Endometrium (tissue), 2 donors: ENCODE measurements at regions not wholly inside any gene's neighbourhood (a gene's known extent, or its start where the extent isn't known, plus 50 kb on each side); places are given as distances from the start of the nearest gene placed in this dataset.
"Not testable (repeated sequence)": the region's sequence is repeated elsewhere in the genome, so short reads cannot be mapped to it uniquely, and the experiment has no call there.

Experiments
- FAIRE-seq: peaks from 2 replicates; lab custom pipeline; 2012; peaks lifted over from hg19 to GRCh38; lab: Jason Lieb, UNC
- donor health status: control.
- donor health status: control.

- no peak for FAIRE-seq
These were observed 149.2 kb downstream of the MIAT start for GRCh38 chr22:26806445-26807175.

GRCh38 chr22:26811647-26811992, 154.2 kb downstream of the MIAT start:
- FAIRE-seq: no peak

DNA sequence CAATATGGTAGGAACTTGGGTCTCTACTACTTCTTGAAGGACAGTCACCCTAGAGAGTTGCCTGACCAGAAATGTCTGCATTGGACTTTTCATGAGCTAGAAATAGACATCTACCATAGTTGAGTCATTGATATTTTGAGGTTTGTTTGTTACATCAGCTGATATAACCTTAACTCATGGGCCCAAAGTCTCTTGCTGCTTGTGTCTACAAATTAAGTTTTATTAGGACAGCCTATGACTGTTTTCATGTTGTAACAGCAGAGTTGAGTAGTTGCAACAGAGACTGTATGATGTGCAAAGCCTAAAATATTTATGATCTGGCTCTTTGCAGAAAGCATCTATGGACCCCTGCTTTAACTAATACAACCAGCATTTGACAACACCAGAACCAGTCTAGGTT, 155.3 kb downstream of the MIAT start:
- no peak for FAIRE-seq

GRCh38 chr22:26816726-26817125, 159.3 kb downstream of the MIAT start:
- no peak for FAIRE-seq

DNA sequence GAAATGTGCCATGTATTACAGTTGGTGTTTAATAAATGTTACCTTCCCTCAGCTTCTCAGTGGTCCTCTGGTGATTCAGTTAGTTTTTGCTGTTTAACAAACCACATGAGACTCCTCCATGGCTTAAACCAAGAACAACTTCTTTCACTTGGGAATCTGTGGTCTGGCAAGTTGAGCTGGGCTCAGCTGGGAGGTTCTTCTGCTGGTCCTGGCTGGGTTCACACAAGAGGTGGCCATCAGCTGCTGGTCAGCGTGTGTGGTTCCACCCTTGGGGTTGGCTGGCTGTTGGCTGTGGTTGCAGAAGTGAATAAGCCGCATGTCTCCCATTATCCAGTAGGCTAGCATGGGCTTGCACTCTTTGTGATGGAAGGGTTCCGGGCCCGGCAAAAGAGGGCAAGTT, 160.5 kb downstream of the MIAT start:
- no peak for FAIRE-seq

DNA sequence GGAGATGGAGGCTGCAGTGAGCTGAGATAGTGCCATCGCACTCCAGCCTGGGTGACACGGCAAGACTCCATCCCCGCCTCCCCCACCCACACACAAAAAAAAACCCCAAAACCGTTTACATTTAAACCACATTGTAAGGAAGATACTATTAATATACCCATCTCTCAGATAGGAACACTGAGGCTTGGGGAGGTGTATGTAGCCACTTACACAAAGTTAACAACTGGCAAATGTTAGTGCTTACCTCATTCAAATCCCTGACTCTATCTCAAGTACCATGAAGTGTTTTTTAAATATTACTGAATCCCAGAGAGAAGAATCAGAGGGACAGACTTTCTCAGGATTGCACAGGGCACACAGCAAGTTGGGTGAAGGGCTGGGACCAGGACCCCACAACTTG, 164.5 kb downstream of the MIAT start:
- FAIRE-seq: no peak

DNA sequence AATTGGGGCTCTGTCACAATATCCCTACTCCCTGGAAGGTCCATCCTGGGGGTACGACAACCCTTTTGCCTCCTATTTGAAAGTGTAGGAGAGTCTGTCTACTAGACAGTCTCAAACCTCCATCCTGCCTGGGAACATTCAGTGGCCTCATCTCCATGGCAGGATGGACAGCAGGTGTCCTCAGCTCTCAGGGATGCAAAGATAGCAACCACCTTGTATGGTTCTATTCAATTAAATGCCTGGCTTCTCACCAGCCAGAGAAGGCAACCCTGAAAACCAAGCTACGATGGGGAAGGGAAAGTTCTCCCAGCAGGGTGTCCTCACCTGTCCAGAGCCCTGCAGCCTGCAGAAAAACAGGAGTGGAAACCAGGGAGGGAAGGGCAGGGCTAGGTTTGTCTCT, 164.9 kb downstream of the MIAT start:
- no peak for FAIRE-seq

DNA sequence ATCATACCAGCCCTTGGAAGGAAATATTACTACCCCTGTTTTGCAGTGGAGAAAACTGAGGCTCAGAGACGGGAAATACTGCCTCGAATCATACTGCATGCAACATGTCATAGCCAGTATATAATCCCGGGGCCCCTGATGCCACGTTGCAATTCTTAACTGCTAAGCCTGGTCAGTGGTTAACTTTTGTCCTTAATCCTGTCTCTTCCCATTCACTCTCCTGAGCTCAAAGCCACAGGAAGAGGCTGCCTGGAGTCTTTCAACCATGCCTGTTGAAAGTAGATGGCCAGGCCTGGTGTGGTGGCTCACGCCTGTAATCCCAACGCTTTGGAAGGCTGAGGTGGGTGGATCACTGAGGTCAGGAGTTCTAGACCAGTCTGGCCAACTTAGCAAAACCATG, 166.6 kb downstream of the MIAT start:
- FAIRE-seq: no peak

- FAIRE-seq: no peak
These were observed 168.9 kb downstream of the MIAT start for GRCh38 chr22:26825960-26826935.

DNA sequence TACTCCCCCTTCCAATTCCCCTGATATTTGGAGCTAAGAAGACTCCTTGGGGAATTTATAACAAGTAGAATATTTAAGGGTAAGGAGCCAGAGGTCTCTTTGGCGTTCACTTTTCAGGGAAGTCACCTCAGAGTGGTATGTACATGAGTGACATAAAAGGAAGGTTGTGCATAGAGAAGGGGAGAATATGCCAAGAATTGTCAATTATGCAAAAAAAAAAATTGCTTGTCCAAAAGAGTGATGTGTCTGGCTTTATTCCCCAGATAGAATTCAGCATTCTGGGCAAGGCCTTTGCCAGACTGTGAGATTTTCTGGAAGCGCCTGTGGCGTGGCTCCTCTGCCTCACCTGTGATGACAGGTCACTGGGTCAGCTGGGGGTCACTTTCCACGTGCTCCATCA, 170.2 kb downstream of the MIAT start:
- no peak for FAIRE-seq

GRCh38 chr22:26828311-26828710, 170.9 kb downstream of the MIAT start:
- FAIRE-seq: no peak

- FAIRE-seq: no peak
These were observed 173.4 kb downstream of the MIAT start for GRCh38 chr22:26830837-26831236.

DNA sequence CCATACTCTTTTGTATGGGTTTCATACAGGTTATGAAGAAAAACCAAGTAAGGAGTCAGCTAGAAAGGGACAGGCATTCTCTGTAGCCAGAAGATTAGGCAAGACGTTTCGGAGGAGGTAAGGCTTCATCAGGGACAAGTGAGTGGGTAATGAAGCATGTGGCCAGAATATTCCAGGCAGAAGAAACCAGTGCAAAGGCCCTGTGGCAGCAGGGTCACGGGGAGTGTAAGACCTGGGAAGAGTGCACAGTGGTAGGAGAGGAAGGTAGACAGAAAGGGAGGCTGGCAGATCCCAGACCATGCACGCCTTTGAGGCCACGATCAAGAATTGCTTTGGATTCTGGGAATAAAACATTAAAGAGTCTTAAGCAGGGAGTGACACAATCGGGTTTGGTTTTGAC, 177.6 kb downstream of the MIAT start:
- FAIRE-seq: no peak

DNA sequence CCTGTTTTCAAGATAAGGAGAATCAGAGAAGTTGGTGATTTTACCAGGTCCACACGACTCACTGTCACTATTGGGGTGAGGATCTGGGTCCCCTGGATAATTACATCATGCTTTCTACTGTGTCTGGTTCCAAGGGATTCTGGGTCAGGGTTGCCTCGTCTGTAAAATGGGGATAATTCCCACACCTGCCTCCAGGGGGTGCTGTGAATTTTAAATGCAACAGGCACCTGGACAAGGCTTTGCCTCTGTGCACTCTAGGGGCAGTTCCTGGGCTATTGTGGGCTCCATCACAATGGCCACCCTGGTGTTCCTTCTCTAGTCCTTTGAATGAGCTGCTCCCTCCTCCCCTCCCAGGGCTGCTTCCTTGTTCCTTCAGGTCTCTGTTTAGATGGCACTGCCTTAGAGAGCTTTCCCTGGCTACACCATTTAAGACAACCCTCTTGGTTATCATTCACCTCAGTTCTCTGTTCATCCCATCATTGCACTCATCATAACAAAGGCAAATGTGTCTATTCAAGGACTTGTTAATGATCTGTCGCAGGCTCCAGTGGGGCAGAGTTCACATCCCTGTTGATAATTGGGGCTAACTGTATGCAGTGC, 178.6 kb downstream of the MIAT start:
- FAIRE-seq: no peak

- FAIRE-seq: no peak
These were observed 180.5 kb downstream of the MIAT start for GRCh38 chr22:26837784-26838470.

GRCh38 chr22:26838471-26838825, 181.1 kb downstream of the MIAT start:
- FAIRE-seq: no peak

DNA sequence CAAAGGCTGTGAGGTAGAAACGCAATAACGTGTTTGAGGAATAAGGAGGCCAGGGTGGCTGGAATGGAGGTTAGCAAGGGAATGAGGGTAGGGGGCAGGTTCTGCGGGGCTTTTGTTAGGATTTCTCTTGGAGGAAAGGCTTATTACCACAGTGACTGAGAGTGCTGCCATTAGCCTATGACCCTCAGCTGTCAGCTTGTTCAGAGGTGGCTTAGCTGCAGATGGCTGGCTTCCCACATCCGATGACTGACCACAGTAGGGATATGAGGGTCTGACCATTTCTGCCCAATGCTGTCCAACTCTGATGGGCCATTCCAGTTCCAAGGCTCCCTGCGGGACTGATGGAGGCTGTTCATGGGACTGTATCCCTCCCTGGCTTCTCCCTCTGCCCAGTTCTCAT, 181.8 kb downstream of the MIAT start:
- no peak for FAIRE-seq

- FAIRE-seq: not testable (repeated sequence)
These were observed 183.4 kb downstream of the MIAT start for GRCh38 chr22:26840770-26841169.

GRCh38 chr22:26842103-26842502, 184.7 kb downstream of the MIAT start:
- no peak for FAIRE-seq

DNA sequence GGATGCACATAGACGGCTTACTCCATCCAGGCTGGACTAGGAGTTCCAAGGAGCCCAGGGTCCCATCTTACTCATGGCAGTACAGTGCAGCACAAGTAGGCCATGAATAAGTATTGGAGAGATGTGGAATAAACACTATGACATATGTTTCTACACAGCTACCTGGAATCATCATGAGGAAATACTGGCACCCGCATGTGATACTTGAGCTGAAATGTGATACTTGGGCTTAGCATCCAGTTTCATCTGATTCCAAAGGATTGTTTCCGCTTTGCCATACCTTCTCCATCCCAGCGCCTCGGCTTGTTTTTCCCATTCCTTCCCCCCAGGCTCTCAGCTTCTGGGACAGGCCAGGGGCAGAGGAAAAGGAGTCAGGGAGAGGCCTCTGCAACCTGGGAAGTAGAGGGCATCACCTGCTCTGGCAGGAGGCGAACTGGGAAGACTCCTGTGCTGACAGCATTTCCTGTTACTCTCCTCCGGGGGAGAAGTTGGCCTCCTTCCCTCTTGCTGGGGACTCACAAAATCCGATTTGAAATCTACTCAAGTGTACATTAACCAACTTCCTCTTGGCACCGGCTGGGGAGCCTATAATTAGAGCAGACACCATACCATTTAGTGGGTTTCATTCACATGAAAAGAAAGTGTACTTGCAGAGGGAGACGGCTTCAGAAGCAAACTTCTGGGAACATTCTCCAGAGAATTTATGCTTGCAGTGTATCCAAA, 187.8 kb downstream of the MIAT start:
- no peak for FAIRE-seq

- no peak for FAIRE-seq
These were observed 188.7 kb downstream of the MIAT start for GRCh38 chr22:26846076-26846475.

- FAIRE-seq: no peak
These were observed 189.3 kb downstream of the MIAT start for GRCh38 chr22:26846645-26847044.
